DOHH2 (cell line): ENCODE measurements at regions not wholly inside any gene's neighbourhood (a gene's known extent, or its start where the extent isn't known, plus 50 kb on each side); places are given as distances from the start of the nearest gene placed in this dataset.

Source experiments
- H3F3A ChIP-seq: fragments of 200-600 bp; sonication (generic), shearing (Covaris generic); 2 replicates; pipeline ENCODE4 v1.6.0; 2016; ENCODE audit warnings: antibody characterized with exemption, mild to moderate bottlenecking; ENCODE audit not compliant: control insufficient read depth, insufficient read depth
- H3K27ac ChIP-seq: fragments of 200-600 bp; sonication (generic); 2 replicates; pipeline ENCODE4 v1.5.1; 2014; ENCODE audit warnings: low read depth, mild to moderate bottlenecking, low read length, moderate library complexity
- H3K27me3 ChIP-seq: fragments of 200-600 bp; sonication (generic); 2 replicates; pipeline ENCODE4 v1.6.1; 2014; ENCODE audit warnings: mild to moderate bottlenecking, low read length, mixed read lengths; ENCODE audit not compliant: control insufficient read depth
- H3K36me3 ChIP-seq: fragments of 200-600 bp; sonication (generic); 2 replicates; pipeline ENCODE4 v1.6.1; 2014; ENCODE audit warnings: mild to moderate bottlenecking, low read length, moderate library complexity, mixed read lengths; ENCODE audit not compliant: control insufficient read depth
- H3K4me1 ChIP-seq: fragments of 200-600 bp; sonication (generic); 2 replicates; pipeline ENCODE4 v1.6.1; 2014; ENCODE audit warnings: mild to moderate bottlenecking, low read length, mixed read lengths; ENCODE audit not compliant: control insufficient read depth
- H3K4me2 ChIP-seq: fragments of 200-600 bp; sonication (generic); 2 replicates; pipeline ENCODE4 v1.6.0; 2014; ENCODE audit warnings: mild to moderate bottlenecking, low read length, moderate library complexity
- H3K4me3 ChIP-seq: fragments of 200-600 bp; sonication (generic); 2 replicates; pipeline ENCODE4 v1.5.1; 2014; ENCODE audit warnings: mild to moderate bottlenecking, low read length, mixed read lengths
- H3K79me2 ChIP-seq: fragments of 200-600 bp; sonication (generic); 2 replicates; pipeline ENCODE4 v1.6.1; 2014; ENCODE audit warnings: mild to moderate bottlenecking, low read length, mixed read lengths; ENCODE audit not compliant: control insufficient read depth
- H3K9me2 ChIP-seq: fragments of 200-600 bp; sonication (generic); replicated peaks from 2 replicates; pipeline ENCODE4 v1.6.1; 2014; ENCODE audit warnings: mild to moderate bottlenecking, low read length, mixed read lengths; ENCODE audit not compliant: control insufficient read depth
- H3K9me3 ChIP-seq: fragments of 200-600 bp; sonication (generic); 2 replicates; pipeline ENCODE4 v1.6.1; 2014; ENCODE audit warnings: antibody characterized with exemption, low read length, mixed read lengths; ENCODE audit not compliant: control insufficient read depth, insufficient read depth
- H4K20me1 ChIP-seq: fragments of 200-600 bp; sonication (generic); 2 replicates; pipeline ENCODE4 v1.6.0; 2014; ENCODE audit warnings: low read depth, mild to moderate bottlenecking, antibody characterized with exemption, low read length, moderate library complexity; ENCODE audit not compliant: control insufficient read depth, insufficient read depth
- CTCF ChIP-seq: fragments of 200-600 bp; sonication (generic); IDR thresholded peaks from one replicate; pipeline ENCODE4 v1.5.1; 2014; ENCODE audit warnings: antibody characterized with exemption, mild to moderate bottlenecking, low read depth, low read length; ENCODE audit not compliant: poor library complexity, severe bottlenecking
- EZH2phosphoT487 ChIP-seq: fragments of 200-600 bp; sonication (generic); IDR thresholded peaks from 2 replicates; pipeline ENCODE4 v1.6.1; 2017; ENCODE audit warnings: borderline replicate concordance, mild to moderate bottlenecking, antibody characterized with exemption, low read length, moderate library complexity, mixed read lengths

GRCh38 chr12:30045171-30045570 lies 261.4 kb upstream of the TMTC1 start:
- TF ChIP-seq EZH2phosphoT487 (no peak), CTCF (no peak)
- H3K36me3 ChIP-seq: no peaks in the 10 kb centered on the region
- H4K20me1 ChIP-seq: no peaks in the 10 kb centered on the region
- H3K9me2 ChIP-seq: no peaks in the 10 kb centered on the region
- no peaks in the 10 kb centered on the region for H3K4me1 ChIP-seq
- no peaks in the 10 kb centered on the region for H3F3A ChIP-seq
- H3K4me2 ChIP-seq: no peak overlapping the region
- no peaks in the 10 kb centered on the region for H3K9me3 ChIP-seq
- no peaks in the 10 kb centered on the region for H3K27me3 ChIP-seq
- H3K4me3 ChIP-seq: no peak overlapping the region
- H3K79me2 ChIP-seq: no peaks in the 10 kb centered on the region
- no peak overlapping the region for H3K27ac ChIP-seq

GRCh38 chr12:30044206-30044605 lies 260.5 kb upstream of the TMTC1 start:
- H4K20me1 ChIP-seq: no peaks in the 10 kb centered on the region
- H3K27ac ChIP-seq: no peak overlapping the region

GRCh38 chr12:30043151-30043847 lies 259.6 kb upstream of the TMTC1 start:
- H3K27me3 ChIP-seq: no peaks in the 10 kb centered on the region
- H3K79me2 ChIP-seq: no peaks in the 10 kb centered on the region
- no peaks in the 10 kb centered on the region for H3K9me3 ChIP-seq
- no peaks in the 10 kb centered on the region for H4K20me1 ChIP-seq
- H3K4me2 ChIP-seq: no peak overlapping the region
- H3K4me1 ChIP-seq: no peaks in the 10 kb centered on the region
- no peaks in the 10 kb centered on the region for H3F3A ChIP-seq
- H3K27ac ChIP-seq: no peak overlapping the region
- no peak overlapping the region for H3K4me3 ChIP-seq
- no peak for TF ChIP-seq CTCF
- no peak for TF ChIP-seq EZH2phosphoT487
- no peaks in the 10 kb centered on the region for H3K36me3 ChIP-seq
- H3K9me2 ChIP-seq: no peaks in the 10 kb centered on the region

More at GRCh38 chr12:30044206-30044605, 260.5 kb upstream of the TMTC1 start:
- Histone ChIP-seq H3K9me3 (no peaks in the 10 kb centered on the region), H3K27me3 (no peaks in the 10 kb centered on the region), H3K36me3 (no peaks in the 10 kb centered on the region), H3K4me2 (no peak overlapping the region), H3K4me1 (no peaks in the 10 kb centered on the region), H3F3A (no peaks in the 10 kb centered on the region), H3K9me2 (no peaks in the 10 kb centered on the region), H3K79me2 (no peaks in the 10 kb centered on the region), H3K4me3 (no peak overlapping the region)
- TF ChIP-seq CTCF: no peak
- no peak for TF ChIP-seq EZH2phosphoT487
